ENCODE measurements at regions not wholly inside any gene's neighbourhood (a gene's known extent, or its start where the extent isn't known, plus 50 kb on each side); places are given as distances from the start of the nearest gene placed in this dataset.

DNA sequence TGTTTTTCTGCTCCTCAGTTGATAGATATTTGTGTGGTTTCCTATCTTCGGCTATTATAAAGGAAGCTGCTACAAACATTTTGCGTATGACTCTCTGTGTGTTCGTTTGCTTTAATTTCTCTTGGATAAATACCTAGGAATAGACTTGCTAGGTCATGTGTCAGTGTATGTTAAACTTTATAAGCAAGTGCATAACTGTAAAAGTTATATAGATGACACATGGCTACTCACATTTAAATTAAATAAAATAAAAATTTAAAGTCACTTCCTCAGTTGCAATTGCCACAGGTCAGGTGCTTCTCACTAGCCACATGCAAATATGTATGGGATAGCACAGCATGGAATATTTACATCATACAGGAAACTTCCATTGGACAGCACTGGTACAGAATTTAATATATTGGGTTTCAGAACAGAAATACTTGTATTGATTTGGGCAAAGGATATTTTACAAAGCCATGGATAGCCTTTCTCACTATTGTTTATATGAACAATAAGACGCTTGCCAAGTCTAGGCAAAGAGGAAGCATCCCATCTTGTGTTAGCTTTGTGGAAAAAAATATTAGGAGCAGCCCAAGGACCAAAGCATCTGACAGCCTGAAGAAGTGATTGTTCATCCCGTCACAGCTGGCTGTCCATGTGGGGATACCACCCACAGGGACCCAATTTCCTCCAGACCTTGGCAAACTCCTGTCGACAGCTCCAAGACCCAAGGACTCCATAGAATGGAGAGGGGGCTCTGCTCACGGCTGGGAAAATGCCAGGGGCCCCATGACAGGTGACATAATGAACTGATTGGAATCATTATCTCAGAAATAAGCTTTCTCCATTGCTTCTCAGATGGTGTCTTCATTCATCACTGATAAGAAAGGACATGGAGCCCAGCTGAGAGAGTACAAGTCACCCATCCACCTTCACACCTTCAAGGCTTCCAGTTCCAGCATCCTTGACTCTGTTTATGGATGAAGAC, 196.7 kb downstream of the SH3BP4 start:
- no peak overlapping the region for H3K4me3 ChIP-seq (ENCODE audit: low read length)
- TF ChIP-seq, protein P1, sequence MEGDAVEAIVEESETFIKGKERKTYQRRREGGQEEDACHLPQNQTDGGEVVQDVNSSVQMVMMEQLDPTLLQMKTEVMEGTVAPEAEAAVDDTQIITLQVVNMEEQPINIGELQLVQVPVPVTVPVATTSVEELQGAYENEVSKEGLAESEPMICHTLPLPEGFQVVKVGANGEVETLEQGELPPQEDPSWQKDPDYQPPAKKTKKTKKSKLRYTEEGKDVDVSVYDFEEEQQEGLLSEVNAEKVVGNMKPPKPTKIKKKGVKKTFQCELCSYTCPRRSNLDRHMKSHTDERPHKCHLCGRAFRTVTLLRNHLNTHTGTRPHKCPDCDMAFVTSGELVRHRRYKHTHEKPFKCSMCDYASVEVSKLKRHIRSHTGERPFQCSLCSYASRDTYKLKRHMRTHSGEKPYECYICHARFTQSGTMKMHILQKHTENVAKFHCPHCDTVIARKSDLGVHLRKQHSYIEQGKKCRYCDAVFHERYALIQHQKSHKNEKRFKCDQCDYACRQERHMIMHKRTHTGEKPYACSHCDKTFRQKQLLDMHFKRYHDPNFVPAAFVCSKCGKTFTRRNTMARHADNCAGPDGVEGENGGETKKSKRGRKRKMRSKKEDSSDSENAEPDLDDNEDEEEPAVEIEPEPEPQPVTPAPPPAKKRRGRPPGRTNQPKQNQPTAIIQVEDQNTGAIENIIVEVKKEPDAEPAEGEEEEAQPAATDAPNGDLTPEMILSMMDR (conservative IDR thresholded peaks at IDR 0.05; ENCODE audit: low read length), result no peak
- no peak for DNase-seq (ENCODE audit: low read depth)

DNA sequence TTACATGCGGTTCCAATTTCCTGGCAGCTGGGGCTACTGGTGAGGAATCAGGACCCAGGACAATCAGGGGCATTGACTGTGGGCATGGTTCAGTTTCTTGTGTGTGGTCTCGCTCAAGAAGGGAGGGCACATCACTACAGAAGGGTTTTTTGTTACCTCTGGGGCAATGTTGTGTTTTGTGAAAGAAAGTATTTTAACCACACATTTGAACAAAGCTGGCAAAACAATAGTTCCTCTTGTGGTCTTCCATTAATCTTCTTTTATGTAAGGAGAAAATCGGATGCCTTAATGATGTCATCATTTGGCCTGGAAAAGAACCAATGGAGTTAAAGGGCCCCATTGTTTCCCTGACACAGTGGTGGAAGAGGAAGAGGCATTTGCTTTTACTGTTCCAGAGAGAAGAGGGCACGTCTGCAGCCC, 197.4 kb downstream of the SH3BP4 start:
- no peak overlapping the region for H3K4me3 ChIP-seq (ENCODE audit: low read length)
- peak; percentile 23 for DNase-seq (ENCODE audit: low read depth)
- TF ChIP-seq, protein P1 (conservative IDR thresholded peaks at IDR 0.05; ENCODE audit: low read length), result no peak

DNA sequence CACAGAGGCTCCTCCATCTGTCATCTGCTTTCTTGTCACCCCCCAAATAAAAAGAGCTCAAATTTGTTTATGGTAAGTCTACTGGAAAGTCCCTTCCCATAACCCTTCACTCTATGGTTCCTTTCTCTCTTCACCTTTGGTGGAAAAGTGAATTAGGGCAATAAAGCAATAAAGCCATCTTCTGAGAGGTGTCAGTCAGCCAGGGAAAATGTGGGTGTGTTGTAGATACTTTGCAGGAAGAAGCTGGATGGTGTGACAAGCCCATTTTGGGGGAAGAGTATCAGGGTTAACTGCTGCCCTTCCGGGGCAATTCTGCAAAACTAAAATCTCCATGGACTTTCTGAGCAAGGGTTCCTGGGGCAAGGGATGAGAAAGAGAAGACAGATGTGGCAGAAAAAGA, 197.9 kb downstream of the SH3BP4 start:
- DNase-seq (ENCODE audit: low read depth), result no peak
- no peak overlapping the region for H3K4me3 ChIP-seq (ENCODE audit: low read length)
- TF ChIP-seq, protein P1 (conservative IDR thresholded peaks at IDR 0.05; ENCODE audit: low read length), result no peak

DNA sequence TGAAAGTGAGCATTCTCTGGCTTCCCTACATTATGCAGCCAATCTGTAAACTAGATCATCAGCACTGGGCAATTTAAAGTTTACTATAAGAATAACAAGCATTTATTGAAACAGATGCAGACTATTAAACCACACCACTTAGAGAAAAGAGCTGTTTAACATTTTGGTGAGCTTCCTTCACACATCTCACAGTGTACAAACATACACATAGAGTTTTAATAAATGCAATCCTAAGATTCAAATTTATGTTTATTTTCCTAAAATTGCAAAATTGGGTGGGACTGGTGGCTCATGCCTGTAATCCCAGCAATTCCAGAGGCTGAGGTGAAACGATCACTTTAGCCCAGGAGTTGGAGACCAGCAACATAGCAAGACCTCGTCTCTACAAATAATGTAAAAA, 199.3 kb downstream of the SH3BP4 start:
- no peak for DNase-seq (ENCODE audit: low read depth)
- TF ChIP-seq, protein P1 (conservative IDR thresholded peaks at IDR 0.05; ENCODE audit: low read length), result no peak
- no peak overlapping the region for H3K4me3 ChIP-seq (ENCODE audit: low read length)

DNA sequence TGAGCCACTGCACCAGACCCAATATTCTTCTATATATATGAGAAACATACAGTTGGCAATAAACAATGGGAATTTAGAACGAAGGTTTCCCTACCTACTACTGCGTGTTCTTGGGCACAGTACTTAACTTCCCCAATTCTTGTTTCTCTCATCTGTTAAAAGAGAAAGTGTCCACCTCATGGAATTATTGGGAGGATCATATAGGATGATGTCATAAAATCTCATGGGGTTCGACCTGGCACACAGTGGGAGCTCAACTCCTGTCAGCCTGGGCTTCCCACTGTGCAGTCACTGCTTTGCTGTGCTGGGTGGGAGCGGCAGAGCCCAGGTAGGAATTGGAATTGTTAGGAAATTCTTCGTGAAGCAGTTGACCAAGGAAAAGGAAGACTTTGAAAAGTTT, 203.3 kb downstream of the SH3BP4 start:
- TF ChIP-seq, protein P1 (conservative IDR thresholded peaks at IDR 0.05; ENCODE audit: low read length), result no peak
- no peak for DNase-seq (ENCODE audit: low read depth)
- H3K4me3 ChIP-seq (ENCODE audit: low read length), result no peak overlapping the region

DNA sequence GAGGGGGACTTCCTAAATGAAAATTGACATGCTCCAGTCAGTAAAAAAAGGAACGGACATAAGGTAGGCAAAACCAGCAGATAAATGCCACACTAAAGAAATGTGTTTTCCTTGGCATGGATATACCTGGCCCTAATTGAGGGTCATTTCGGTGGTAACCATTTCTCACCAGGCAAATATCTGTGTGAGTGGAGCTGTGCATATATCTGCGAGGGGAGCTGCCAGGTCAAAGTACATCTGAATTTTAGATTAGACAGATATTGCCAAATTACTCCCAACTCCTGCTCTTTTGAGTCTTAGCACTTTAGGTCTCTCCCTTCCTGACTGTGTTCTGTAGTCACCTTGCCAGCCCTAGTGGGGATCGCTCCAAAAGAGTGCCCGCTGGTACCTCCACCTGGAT, 204.2 kb downstream of the SH3BP4 start:
- DNase-seq (ENCODE audit: low read depth), result no peak
- TF ChIP-seq, protein P1 (conservative IDR thresholded peaks at IDR 0.05; ENCODE audit: low read length), result no peak
- no peak overlapping the region for H3K4me3 ChIP-seq (ENCODE audit: low read length)

Measured in AG10803 (cell line).